HUES64 (cell line): ENCODE measurements at regions not wholly inside any gene's neighbourhood (a gene's known extent, or its start where the extent isn't known, plus 50 kb on each side); places are given as distances from the start of the nearest gene placed in this dataset.

ENCODE experiments used
- H3K27ac ChIP-seq: 2 replicates; pipeline ENCODE4 v1.7.0; 2013; ENCODE audit warnings: low read depth, low read length, inconsistent platforms
- H3K27me3 ChIP-seq: 2 replicates; pipeline ENCODE4 v1.6.1; 2013; ENCODE audit warnings: mild to moderate bottlenecking, low read length; ENCODE audit not compliant: insufficient read depth
- H3K36me3 ChIP-seq: 2 replicates; pipeline ENCODE4 v1.6.1; 2013; ENCODE audit warnings: mild to moderate bottlenecking, low read length; ENCODE audit not compliant: insufficient read depth
- H3K4me1 ChIP-seq: 2 replicates; pipeline ENCODE4 v1.6.1; 2013; ENCODE audit warnings: mild to moderate bottlenecking, low read length, moderate library complexity; ENCODE audit not compliant: insufficient read depth
- H3K4me3 ChIP-seq: 2 replicates; pipeline ENCODE4 v1.5.1; 2013; ENCODE audit warnings: mild to moderate bottlenecking, low read length, moderate library complexity
- H3K9ac ChIP-seq: 2 replicates; pipeline ENCODE4 v1.6.1; 2013; ENCODE audit warnings: mild to moderate bottlenecking, low read depth, low read length
- H3K9me3 ChIP-seq: 2 replicates; pipeline ENCODE4 v1.6.1; 2013; ENCODE audit warnings: low read depth, low read length; ENCODE audit not compliant: insufficient read depth
- WGBS: fragments of 150-250, 120-280 bp; methylation state at CpG from one replicate; pipeline ENCODE4 v1.1.7; 2013; ENCODE audit warnings: missing lambda C conversion rate; 5-methylcytosine and 5-hydroxymethylcytosine counted together

DNA sequence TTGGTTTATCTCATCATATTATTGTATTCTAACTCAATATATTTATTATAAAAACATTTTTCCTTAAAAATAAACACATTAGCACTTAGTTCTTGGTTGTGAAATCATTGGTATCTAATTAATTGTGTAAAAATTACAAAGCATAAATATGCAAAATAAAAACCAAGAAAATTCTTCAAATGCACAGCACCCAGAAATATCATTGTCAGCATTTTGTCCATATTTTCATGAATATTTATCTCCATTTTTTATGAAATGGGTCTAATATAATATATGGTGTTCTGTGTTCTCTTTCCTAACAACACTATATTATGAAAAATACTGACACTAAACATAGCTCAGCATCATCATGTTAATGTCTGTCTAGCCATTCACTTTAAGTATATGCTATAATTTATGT, 877.8 kb upstream of the MAP3K7 start:
- H3K4me1 ChIP-seq, result no peaks in the 10 kb centered on the region
- H3K9ac ChIP-seq, result no peak overlapping the region
- H3K27me3 ChIP-seq, result no peaks in the 10 kb centered on the region
- H3K36me3 ChIP-seq, result no peaks in the 10 kb centered on the region
- H3K4me3 ChIP-seq, result no peak overlapping the region
- H3K9me3 ChIP-seq, result no peaks in the 10 kb centered on the region
- H3K27ac ChIP-seq, result no peak overlapping the region

DNA sequence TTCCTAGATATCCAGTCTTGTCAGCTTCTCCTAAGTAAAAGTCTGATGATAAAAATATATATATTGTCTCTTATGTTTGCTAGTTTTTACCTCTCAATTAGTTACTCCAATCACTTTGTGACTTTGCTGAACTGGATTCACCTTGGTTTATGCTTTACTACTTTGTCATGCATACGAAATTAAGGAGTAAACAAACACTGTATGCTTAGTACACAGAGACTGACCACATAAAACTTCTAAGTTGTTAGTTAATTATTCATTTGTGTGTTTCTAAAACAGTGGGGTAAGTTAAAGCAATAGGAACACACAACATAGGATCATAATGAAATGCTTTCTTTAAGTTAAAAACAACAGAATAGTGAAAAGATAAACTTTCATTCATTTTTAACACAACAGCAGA, 877.3 kb upstream of the MAP3K7 start:
- Histone ChIP-seq H3K9ac (no peak overlapping the region), H3K27ac (no peak overlapping the region), H3K4me3 (no peak overlapping the region), H3K4me1 (no peaks in the 10 kb centered on the region), H3K9me3 (no peaks in the 10 kb centered on the region), H3K27me3 (no peaks in the 10 kb centered on the region), H3K36me3 (no peaks in the 10 kb centered on the region)
- WGBS, result 100% methylated on average over 1 of the region's 1 CpG

DNA sequence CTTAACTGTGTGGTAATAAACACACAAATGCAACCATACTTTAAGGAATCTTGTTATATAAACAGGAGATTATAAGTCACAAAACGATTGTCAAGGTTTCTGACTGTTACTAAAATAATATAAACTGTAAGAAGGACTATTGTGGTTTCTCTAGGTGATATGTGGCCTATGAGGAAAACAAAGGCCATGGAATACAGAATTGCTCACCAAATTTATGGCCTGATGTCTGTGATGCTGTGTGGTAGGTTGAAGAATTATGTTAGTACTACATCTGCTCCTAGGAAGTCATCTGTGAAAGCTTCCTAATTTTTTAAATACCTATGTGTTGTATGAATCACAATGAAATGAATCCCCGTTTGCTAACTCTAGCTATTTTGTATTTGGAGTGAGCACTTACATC, 875.4 kb upstream of the MAP3K7 start:
- Histone ChIP-seq H3K27ac (no peak overlapping the region), H3K27me3 (no peaks in the 10 kb centered on the region), H3K4me3 (no peak overlapping the region), H3K9me3 (no peaks in the 10 kb centered on the region), H3K4me1 (no peaks in the 10 kb centered on the region), H3K9ac (no peak overlapping the region), H3K36me3 (no peaks in the 10 kb centered on the region)
- 80% methylated on average over 1 of the region's 2 CpGs for WGBS

DNA sequence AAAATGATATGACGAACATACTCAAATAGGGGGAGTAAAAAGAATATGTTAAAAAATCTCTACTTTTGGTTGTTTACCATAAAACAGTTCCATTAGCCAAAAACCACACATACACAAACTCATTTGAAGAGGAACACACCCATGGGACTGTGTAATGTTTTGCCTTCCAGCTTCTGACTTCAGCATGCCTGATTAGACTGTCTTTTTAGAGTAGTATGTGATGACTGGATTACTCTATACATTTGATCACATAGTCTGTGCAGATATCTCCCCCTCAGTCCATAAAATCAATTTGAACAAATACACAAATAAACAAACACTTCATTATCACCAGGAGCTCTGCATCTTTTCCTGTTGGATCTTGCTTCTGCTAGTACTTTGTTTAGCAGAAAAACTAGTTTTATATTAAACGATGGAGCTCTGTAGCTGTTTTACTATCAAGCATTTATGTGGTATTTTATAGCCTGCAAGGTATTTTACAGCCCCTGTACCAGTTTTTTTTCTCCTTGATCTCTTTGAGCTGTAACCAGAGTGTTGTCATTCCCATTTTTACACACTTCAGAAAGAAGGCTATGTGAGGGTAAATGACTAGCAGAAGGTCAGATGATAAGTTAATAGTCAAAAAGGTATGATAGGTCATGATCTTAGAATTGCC, 866.5 kb upstream of the MAP3K7 start:
- Histone ChIP-seq H3K36me3 (no peaks in the 10 kb centered on the region), H3K4me3 (no peak overlapping the region), H3K4me1 (no peaks in the 10 kb centered on the region), H3K27me3 (no peaks in the 10 kb centered on the region), H3K9ac (no peak overlapping the region), H3K9me3 (no peaks in the 10 kb centered on the region), H3K27ac (no peak overlapping the region)
- 95% methylated on average over 2 of the region's 2 CpGs for WGBS

DNA sequence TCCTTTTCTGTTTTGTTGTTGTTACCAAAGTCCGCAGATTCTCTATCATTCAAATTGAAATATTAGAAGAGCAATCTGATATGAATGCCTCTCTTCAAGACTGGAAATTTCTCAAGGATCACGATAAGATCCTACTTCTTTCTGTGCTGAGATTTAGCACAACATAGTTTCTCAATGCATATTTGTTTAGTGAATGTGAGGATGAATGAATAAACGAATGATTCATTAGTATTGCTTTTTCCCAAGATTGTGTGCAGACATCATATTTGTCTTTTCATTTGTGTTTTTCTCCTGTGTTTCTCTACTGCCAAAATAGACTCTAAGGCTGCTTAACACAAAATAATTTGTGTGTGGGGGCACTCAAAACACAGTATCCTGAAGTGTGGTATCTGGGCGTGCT, 862.7 kb upstream of the MAP3K7 start:
- Histone ChIP-seq H3K27me3 (no peaks in the 10 kb centered on the region), H3K9me3 (no peaks in the 10 kb centered on the region), H3K36me3 (no peaks in the 10 kb centered on the region), H3K4me1 (0 out of 2 replicates have a peak, but pooled peaks cover 4% of the 10 kb centered on the region), H3K4me3 (no peak overlapping the region), H3K27ac (no peak overlapping the region), H3K9ac (no peak overlapping the region)
- 92% methylated on average over 3 of the region's 4 CpGs for WGBS

DNA sequence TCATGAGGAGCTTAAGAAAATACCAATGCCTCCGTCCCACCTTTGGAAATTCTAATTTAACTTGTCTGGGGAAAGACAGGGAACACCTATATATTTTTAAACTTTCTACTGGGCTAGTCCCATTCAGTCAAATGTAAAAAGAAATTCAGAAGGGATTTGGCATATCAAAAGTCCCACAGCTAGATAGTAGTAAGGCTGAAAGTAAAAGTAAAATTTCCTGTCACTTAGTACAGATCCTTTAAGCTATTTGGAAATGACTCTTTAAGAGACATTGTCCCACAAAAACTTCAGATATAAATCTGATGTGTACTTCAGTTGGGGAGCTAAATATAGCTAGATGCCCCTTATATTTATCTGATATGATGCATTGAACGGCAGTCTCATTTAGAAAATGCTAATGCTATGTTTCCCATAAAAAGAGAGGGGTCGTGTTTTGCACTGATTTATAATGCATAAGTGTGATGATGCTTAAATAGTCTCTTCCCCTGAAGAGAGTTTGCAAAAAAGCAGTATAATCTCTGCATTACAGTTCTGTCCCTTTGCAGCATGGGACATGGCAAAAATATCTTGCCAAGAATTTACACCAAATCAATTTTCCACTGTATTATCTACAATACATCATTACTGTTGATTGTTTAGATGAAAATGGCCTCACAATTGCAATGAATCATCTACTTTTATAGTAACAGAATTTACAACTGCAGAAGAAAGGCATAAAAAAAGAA, 860.8 kb upstream of the MAP3K7 start:
- H3K4me1 ChIP-seq, result 0 out of 2 replicates have a peak, but pooled peaks cover 4% of the 10 kb centered on the region
- H3K9ac ChIP-seq, result no peak overlapping the region
- no peaks in the 10 kb centered on the region for H3K27me3 ChIP-seq
- no peaks in the 10 kb centered on the region for H3K36me3 ChIP-seq
- WGBS, result 95% methylated on average over 2 of the region's 3 CpGs
- H3K4me3 ChIP-seq, result no peak overlapping the region
- H3K27ac ChIP-seq, result no peak overlapping the region
- no peaks in the 10 kb centered on the region for H3K9me3 ChIP-seq

DNA sequence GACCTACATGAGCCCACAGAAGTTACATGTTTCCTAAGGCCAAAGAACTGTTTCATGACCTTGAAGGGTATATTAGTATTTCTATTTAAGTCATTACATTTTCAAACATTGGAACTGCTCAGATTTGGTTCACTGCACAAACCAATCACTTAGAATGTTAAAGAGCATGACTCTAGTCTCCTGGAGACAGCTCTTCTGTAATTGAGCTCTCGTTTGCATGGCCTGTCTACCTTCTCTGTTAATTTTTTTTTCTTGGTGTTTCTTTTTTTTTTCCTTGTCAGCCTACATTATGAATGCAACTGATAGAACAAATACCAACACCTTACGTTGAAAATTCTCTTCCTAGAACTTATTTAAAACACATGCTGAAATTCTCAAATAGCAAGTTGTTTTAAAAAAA, 860.2 kb upstream of the MAP3K7 start:
- Histone ChIP-seq H3K27me3 (no peaks in the 10 kb centered on the region), H3K4me1 (0 out of 2 replicates have a peak, but pooled peaks cover 4% of the 10 kb centered on the region), H3K4me3 (no peak overlapping the region), H3K9me3 (no peaks in the 10 kb centered on the region), H3K27ac (no peak overlapping the region), H3K9ac (no peak overlapping the region), H3K36me3 (no peaks in the 10 kb centered on the region)
- WGBS, result 79% methylated on average over 2 of the region's 2 CpGs

DNA sequence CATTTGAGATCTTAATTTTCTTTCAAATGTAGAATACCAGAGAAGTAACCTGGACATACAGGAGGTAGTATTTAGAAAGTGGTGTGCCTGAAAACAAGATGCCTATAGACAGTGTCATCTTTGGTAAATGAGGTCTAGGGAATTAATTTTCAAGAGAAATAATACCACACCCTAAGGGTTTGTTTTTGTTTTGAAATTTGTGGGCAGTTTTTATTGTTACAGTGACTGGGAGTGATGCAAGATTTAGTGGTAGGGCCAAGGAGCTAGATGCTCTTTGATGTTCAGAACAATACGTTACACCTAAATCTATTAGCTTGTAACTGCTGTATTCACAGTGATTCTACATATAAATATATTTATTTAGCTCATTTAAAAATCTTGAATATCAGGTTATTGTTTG, 856.5 kb upstream of the MAP3K7 start:
- no peak overlapping the region for H3K9ac ChIP-seq
- no peak overlapping the region for H3K4me3 ChIP-seq
- no peaks in the 10 kb centered on the region for H3K27me3 ChIP-seq
- H3K36me3 ChIP-seq, result no peaks in the 10 kb centered on the region
- no peaks in the 10 kb centered on the region for H3K9me3 ChIP-seq
- no CpG with 5 or more reads among the region's 1 CpG for WGBS
- H3K27ac ChIP-seq, result no peak overlapping the region
- H3K4me1 ChIP-seq, result peaks cover 9% of the 10 kb centered on the region; the same call in 1 of the 2 replicates

DNA sequence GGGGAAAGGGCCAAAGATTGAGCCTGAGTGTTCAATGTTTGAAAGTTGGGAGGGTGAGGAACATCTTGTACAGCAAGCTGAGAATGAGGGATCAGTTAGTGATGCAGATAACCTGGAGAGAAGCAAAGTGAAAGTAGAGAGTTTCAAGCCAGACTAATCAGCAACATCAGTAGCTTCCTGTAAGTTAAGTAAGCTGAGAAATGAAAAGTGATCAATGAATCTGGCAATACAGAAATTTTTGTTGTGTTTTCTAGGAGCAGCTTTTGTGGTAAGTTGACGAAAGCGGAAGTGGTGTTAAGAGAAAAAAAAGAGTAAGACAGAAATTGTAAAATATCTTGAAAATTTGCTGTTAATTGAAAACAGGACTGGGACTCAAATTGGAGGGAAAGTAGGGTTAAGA, 855.5 kb upstream of the MAP3K7 start:
- Histone ChIP-seq H3K9me3 (no peaks in the 10 kb centered on the region), H3K4me3 (no peak overlapping the region), H3K9ac (no peak overlapping the region), H3K4me1 (peaks cover 20% of the 10 kb centered on the region), H3K36me3 (no peaks in the 10 kb centered on the region), H3K27ac (no peak overlapping the region), H3K27me3 (no peaks in the 10 kb centered on the region)
- WGBS, result 93% methylated on average over 2 of the region's 2 CpGs

DNA sequence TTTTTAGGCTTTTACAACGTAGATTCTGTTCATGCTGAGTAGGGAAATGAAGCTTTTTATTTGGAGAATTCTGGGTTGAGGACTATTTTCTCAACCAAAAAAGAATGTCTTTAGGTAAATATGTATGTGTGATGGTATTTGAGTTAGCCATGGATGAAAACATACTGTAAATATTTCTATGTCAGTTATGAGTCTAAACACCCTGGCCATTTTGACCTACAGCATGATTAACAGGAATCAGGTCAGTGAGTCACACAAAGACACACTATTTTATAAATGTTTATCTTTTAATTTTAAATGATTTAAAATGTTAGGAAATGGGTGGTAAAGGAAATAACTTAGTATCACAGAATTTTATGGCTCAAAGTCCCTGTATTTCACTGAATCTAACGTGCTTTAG, 851.7 kb upstream of the MAP3K7 start:
- Histone ChIP-seq H3K9me3 (no peaks in the 10 kb centered on the region), H3K4me1 (peaks cover 20% of the 10 kb centered on the region), H3K9ac (no peak overlapping the region), H3K27ac (no peak overlapping the region), H3K27me3 (no peaks in the 10 kb centered on the region), H3K36me3 (no peaks in the 10 kb centered on the region), H3K4me3 (no peak overlapping the region)
- 95% methylated on average over 2 of the region's 2 CpGs for WGBS

DNA sequence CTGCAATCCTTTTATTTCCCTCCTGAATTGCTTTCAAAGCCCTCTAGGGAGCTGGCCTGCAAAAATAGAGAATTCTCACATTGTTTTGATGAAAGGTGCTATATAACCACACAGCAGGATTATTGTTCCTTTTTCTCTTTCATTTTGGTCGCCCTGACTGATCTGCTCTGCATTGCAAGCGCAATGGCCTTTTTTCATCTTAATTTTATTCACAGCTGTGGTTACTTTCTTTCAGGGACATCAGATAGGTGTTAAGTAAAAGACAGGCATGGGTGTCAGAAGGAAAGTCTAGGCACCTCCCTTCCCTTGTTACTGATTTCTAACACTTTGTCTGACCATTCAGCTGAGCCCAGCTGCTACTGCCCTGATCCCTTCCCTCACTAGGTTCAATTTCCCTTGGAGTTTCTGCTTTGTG, 850.5 kb upstream of the MAP3K7 start:
- H3K9me3 ChIP-seq, result no peaks in the 10 kb centered on the region
- WGBS, result 11% methylated on average over 2 of the region's 2 CpGs
- H3K4me1 ChIP-seq, result peaks cover 20% of the 10 kb centered on the region
- no peak overlapping the region for H3K9ac ChIP-seq
- H3K27ac ChIP-seq, result peak overlapping the region; percentile 46; the same call in 1 of the 2 replicates
- H3K4me3 ChIP-seq, result no peak overlapping the region
- H3K36me3 ChIP-seq, result no peaks in the 10 kb centered on the region
- H3K27me3 ChIP-seq, result no peaks in the 10 kb centered on the region
